BJ (cell line): ENCODE measurements at regions not wholly inside any gene's neighbourhood (a gene's known extent, or its start where the extent isn't known, plus 50 kb on each side); places are given as distances from the start of the nearest gene placed in this dataset.

ENCODE experiments used
- CTCF ChIA-PET: fragments of 350-600 bp; formaldehyde crosslinking; extraction: SDS; loops from one replicate; lab custom pipeline; 2021; ENCODE audit warnings: antibody characterized with exemption, inconsistent platforms; lab: Yijun Ruan, JAX
- POLR2A ChIA-PET: fragments of 300-600 bp; sonication (Branson Sonifier 250); formaldehyde crosslinking; extraction: SDS; loops from one replicate; lab custom pipeline; 2021; ENCODE audit warnings: antibody characterized with exemption; lab: Charles Lee
- DNase-seq: peaks from one replicate; pipeline ENCODE4 v3.0.0-alpha.2; 2011; ENCODE audit warnings: low read depth
- H3K27me3 ChIP-seq: 2 replicates; pipeline ENCODE4 v1.6.0; 2011; ENCODE audit warnings: low read length; ENCODE audit not compliant: control insufficient read depth, insufficient read depth
- H3K36me3 ChIP-seq: 2 replicates; pipeline ENCODE4 v1.5.1; 2011; ENCODE audit warnings: low read length; ENCODE audit not compliant: control insufficient read depth, insufficient read depth
- H3K4me3 ChIP-seq: 2 replicates; pipeline ENCODE4 v1.5.1; 2011; ENCODE audit warnings: low read depth, mild to moderate bottlenecking, control low read depth, low read length
- TF ChIP-seq, protein P1 (sequence below): IDR thresholded peaks from 2 replicates; pipeline ENCODE4 v1.5.1; 2011; ENCODE audit warnings: low read depth, mild to moderate bottlenecking, control low read depth, inconsistent platforms, low read length, moderate library complexity; ENCODE audit not compliant: insufficient read depth

DNA sequence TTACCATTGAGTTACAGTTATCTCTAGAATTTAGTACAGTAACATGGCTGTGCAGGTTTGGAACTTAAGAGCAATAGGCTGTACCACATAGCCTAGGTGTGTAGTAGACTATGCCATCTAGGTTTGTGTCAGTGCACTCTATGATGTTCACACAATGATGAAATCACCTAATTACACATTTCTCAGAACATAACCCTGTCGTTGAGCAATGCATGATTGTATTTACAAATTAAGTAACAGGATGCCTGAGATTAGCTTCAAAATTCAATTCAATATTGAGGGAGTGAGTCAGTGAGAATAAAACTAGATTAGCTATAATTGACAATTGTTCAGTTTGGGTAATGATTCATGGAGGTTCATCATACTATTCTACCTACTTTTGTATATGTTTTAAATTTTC is 633.8 kb downstream of the IGSF11 start:
- DNase-seq: no peak
- Histone ChIP-seq H3K4me3 (no peak overlapping the region), H3K36me3 (no peaks in the 10 kb centered on the region), H3K27me3 (no peaks in the 10 kb centered on the region)
- TF ChIP-seq, protein P1, sequence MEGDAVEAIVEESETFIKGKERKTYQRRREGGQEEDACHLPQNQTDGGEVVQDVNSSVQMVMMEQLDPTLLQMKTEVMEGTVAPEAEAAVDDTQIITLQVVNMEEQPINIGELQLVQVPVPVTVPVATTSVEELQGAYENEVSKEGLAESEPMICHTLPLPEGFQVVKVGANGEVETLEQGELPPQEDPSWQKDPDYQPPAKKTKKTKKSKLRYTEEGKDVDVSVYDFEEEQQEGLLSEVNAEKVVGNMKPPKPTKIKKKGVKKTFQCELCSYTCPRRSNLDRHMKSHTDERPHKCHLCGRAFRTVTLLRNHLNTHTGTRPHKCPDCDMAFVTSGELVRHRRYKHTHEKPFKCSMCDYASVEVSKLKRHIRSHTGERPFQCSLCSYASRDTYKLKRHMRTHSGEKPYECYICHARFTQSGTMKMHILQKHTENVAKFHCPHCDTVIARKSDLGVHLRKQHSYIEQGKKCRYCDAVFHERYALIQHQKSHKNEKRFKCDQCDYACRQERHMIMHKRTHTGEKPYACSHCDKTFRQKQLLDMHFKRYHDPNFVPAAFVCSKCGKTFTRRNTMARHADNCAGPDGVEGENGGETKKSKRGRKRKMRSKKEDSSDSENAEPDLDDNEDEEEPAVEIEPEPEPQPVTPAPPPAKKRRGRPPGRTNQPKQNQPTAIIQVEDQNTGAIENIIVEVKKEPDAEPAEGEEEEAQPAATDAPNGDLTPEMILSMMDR: no peak
- POLR2A ChIA-PET: no interaction called here
- CTCF ChIA-PET: no interaction called here

DNA sequence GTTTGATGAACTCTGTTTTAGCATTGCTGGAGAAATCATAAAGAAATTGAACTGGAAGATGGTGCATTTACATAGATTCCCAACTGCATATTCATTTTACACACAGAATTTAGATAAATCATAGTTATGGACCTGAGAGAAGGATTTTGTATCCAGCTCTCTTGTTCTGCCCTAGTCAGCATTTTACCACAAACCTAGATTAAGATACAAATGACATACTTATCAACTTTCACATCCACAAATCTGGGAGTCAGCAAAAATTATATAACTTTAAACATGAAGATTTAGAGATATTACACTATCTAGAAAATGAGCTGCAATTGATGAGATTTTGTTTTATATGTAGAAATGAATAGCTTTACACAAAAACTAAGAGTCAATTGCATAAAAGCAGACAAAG is 632.8 kb downstream of the IGSF11 start:
- Histone ChIP-seq H3K36me3 (no peaks in the 10 kb centered on the region), H3K27me3 (no peaks in the 10 kb centered on the region), H3K4me3 (no peak overlapping the region)
- POLR2A ChIA-PET: no interaction called here
- TF ChIP-seq, protein P1: no peak
- CTCF ChIA-PET: no interaction called here
- DNase-seq: no peak

DNA sequence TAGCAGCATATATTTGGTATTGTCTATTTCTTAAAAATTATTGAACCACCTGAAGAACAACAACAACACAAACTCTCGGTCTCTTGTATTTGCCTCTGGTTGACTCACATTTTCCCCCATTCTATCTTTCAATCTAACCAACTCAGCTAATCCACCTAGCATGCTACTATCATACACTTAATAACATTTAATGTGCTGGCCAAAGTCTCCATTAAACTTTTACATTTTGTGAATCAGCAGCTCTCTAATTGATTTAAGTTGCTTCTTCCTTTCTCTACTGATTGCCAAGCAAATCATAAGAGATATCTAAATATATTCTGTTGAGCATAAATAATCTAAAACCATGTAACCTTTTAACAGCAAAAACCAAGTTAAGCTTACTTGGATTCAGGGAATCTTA is 631.7 kb downstream of the IGSF11 start:
- no peak overlapping the region for H3K4me3 ChIP-seq
- DNase-seq: no peak
- H3K27me3 ChIP-seq: no peaks in the 10 kb centered on the region
- H3K36me3 ChIP-seq: no peaks in the 10 kb centered on the region
- TF ChIP-seq, protein P1: no peak
- ChIA-PET POLR2A (no interaction called here), CTCF (interaction anchor here (0.7 kb wide), 1 partner anchor 856 kb away, joined by 3 read pairs; no protein-coding TSS in a partner anchor)

DNA sequence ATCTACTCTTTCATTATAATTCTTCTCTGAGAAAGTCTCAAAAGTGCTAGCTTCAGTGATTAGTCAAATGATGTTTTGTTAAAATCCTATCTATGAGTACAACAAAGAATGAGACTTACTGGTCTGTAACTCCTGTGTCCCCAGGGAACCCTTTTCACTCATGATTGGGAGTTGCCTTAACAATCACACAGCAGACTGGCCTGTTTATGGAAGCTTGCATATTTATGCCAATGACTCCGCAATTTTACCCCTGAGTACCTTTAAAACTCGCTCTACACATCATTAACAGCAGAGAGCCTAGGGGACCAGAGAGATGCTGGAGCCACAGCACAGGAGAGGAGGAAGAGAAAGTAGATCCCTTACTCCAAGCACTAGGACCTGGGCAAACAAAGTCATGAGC is 628.1 kb downstream of the IGSF11 start:
- TF ChIP-seq, protein P1: no peak
- POLR2A ChIA-PET: no interaction called here
- CTCF ChIA-PET: interaction anchor here (0.7 kb wide), 1 partner anchor 81 kb away, joined by 3 read pairs; no protein-coding TSS in a partner anchor
- no peak for DNase-seq
- Histone ChIP-seq H3K36me3 (no peaks in the 10 kb centered on the region), H3K27me3 (no peaks in the 10 kb centered on the region), H3K4me3 (no peak overlapping the region)

DNA sequence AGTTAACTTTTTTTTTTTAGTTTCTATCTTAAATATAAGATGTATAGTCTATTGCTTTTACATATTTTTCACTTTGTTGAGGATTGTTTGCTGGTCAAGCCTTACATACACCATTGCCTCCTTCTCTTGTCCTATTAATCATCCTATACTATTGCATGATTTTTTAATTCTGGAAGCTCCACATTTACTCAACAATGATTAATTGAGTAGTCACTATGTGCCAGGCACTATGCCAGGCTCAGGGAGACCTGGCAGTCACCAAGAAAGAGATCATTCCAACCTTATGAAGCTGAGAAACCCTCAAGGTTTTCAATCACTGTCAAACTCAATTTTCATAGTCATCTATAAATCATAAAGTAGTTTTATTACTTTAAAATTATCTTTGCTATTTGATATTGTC is 626.2 kb downstream of the IGSF11 start:
- TF ChIP-seq, protein P1: no peak
- CTCF ChIA-PET: no interaction called here
- Histone ChIP-seq H3K4me3 (no peak overlapping the region), H3K27me3 (no peaks in the 10 kb centered on the region), H3K36me3 (no peaks in the 10 kb centered on the region)
- POLR2A ChIA-PET: no interaction called here
- no peak for DNase-seq
